ENCODE measurements at regions not wholly inside any gene's neighbourhood (a gene's known extent, or its start where the extent isn't known, plus 50 kb on each side); places are given as distances from the start of the nearest gene placed in this dataset.

DNA sequence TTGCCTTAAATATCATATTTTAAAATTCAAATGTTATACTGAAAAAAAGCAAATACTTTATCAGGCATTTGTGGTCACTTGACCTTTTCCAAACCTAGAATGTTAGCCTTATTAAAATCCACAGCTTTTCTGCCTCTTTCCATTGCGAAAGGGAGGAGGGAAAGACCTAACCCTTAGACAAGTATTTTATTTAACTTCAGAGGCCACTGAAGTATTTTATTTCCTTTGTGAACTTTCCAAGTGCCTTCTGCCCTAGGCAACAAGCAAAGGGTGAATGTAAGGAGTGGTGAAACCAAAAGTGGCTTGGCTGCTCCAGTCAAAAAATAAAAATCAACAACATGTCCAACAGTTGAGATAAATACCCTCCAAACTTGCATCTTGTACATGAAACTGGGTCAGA, 376.1 kb downstream of the EFNA5 start:
- no peak overlapping the region for H3K4me2 ChIP-seq (replicated peaks; ENCODE audit: low read depth, low read length, poor library complexity, severe bottlenecking)
- no peak for DNase-seq
- no peak overlapping the region for H3K27ac Mint-ChIP-seq
- POLR2A ChIA-PET: no interaction called here
- H3K27me3 Mint-ChIP-seq: peaks cover 15% of the 10 kb centered on the region
- H4K20me1 ChIP-seq (ENCODE audit: control insufficient read depth, insufficient read depth, low read length, poor library complexity, severe bottlenecking): no peaks in the 10 kb centered on the region
- H3K4me3 Mint-ChIP-seq: no peak overlapping the region
- H3K27ac ChIP-seq (ENCODE audit: low read length in 2 of 2): no peak overlapping the region
- H3K9ac ChIP-seq (ENCODE audit: low read length): no peak overlapping the region
- peaks cover 0 to 6% (median 2%) of the 10 kb centered on the region in 4 experiments for H3K27me3 ChIP-seq (replicated peaks in 1 of 4; ENCODE audit: control extremely low read depth in 1 of 4, control insufficient read depth in 3 of 4, insufficient read depth in 4 of 4, low read length in 3 of 4)
- peaks cover 11% of the 10 kb centered on the region for H3K4me1 Mint-ChIP-seq
- peaks cover 11 to 14% of the 10 kb centered on the region in 2 donors for H3K4me1 ChIP-seq (ENCODE audit: control insufficient read depth in 2 of 2, insufficient read depth in 2 of 2, low read length in 2 of 2)
- WGBS (ENCODE audit: insufficient coverage): no CpG with 5 or more reads among the region's 1 CpG
- CTCF ChIA-PET: no interaction called here
- no peaks in the 10 kb centered on the region for H3K9me3 ChIP-seq (ENCODE audit: control extremely low read depth in 1 of 3, control insufficient read depth in 2 of 3, insufficient read depth in 1 of 3, low read length in 2 of 3)
- H3K79me2 ChIP-seq (ENCODE audit: control insufficient read depth, insufficient read depth, low read length): no peaks in the 10 kb centered on the region
- H2AFZ ChIP-seq (ENCODE audit: insufficient read depth, low read depth, low read length, poor library complexity, severe bottlenecking): no peak overlapping the region
- no peak overlapping the region for H3K4me3 ChIP-seq (ENCODE audit: control extremely low read depth in 1 of 5, extremely low read depth in 1 of 5, insufficient read depth in 1 of 5, low read depth in 2 of 5, low read length in 4 of 5)
- TF ChIP-seq, protein P1, sequence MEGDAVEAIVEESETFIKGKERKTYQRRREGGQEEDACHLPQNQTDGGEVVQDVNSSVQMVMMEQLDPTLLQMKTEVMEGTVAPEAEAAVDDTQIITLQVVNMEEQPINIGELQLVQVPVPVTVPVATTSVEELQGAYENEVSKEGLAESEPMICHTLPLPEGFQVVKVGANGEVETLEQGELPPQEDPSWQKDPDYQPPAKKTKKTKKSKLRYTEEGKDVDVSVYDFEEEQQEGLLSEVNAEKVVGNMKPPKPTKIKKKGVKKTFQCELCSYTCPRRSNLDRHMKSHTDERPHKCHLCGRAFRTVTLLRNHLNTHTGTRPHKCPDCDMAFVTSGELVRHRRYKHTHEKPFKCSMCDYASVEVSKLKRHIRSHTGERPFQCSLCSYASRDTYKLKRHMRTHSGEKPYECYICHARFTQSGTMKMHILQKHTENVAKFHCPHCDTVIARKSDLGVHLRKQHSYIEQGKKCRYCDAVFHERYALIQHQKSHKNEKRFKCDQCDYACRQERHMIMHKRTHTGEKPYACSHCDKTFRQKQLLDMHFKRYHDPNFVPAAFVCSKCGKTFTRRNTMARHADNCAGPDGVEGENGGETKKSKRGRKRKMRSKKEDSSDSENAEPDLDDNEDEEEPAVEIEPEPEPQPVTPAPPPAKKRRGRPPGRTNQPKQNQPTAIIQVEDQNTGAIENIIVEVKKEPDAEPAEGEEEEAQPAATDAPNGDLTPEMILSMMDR (IDR thresholded peaks at IDR 0.05): no peak
- ATAC-seq (ENCODE audit: low read depth): no peak
- H3K36me3 ChIP-seq (replicated peaks in 1 of 2; ENCODE audit: control extremely low read depth in 1 of 2, control insufficient read depth in 1 of 2, extremely low read depth in 1 of 2, insufficient read depth in 2 of 2, low read length in 1 of 2): no peaks in the 10 kb centered on the region
- intact Hi-C loops (cut with micrococcal nuclease): no loop called here
- H3K9me3 Mint-ChIP-seq (ENCODE audit: insufficient read depth): no peaks in the 10 kb centered on the region

DNA sequence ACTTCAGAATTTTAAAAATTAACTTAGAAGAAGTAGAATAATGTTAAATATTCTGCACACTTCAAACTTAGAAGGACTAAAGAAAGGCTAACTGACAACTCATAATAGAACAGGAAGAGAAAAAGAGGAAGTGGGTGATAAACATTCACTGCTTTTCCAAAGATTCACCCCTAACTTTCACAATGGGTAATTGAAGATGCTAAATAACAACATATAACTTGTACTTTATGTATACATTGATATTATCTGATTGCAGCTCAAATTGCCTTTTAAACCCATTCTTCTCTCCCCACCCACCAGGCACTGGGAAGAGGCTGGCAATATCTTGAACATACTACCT, 376.6 kb downstream of the EFNA5 start:
- H3K9me3 ChIP-seq (ENCODE audit: control extremely low read depth in 1 of 3, control insufficient read depth in 2 of 3, insufficient read depth in 1 of 3, low read length in 2 of 3): no peaks in the 10 kb centered on the region
- H3K79me2 ChIP-seq (ENCODE audit: control insufficient read depth, insufficient read depth, low read length): no peaks in the 10 kb centered on the region
- ATAC-seq (ENCODE audit: low read depth): no peak
- H3K36me3 ChIP-seq (replicated peaks in 1 of 2; ENCODE audit: control extremely low read depth in 1 of 2, control insufficient read depth in 1 of 2, extremely low read depth in 1 of 2, insufficient read depth in 2 of 2, low read length in 1 of 2): no peaks in the 10 kb centered on the region
- TF ChIP-seq, protein P1 (IDR thresholded peaks at IDR 0.05): no peak
- no peak for TF ChIP-seq EZH2 (IDR thresholded peaks at IDR 0.05; ENCODE audit: borderline replicate concordance, insufficient read depth, low read depth, low read length, poor library complexity, severe bottlenecking)
- DNase-seq: peak; percentile 24
- H3K9me3 Mint-ChIP-seq (ENCODE audit: insufficient read depth): no peaks in the 10 kb centered on the region
- H3K4me2 ChIP-seq (replicated peaks; ENCODE audit: low read depth, low read length, poor library complexity, severe bottlenecking): peak overlapping the region; percentile 33
- no peak overlapping the region for H3K27ac ChIP-seq (ENCODE audit: low read length in 2 of 2)
- no peaks in the 10 kb centered on the region for H4K20me1 ChIP-seq (ENCODE audit: control insufficient read depth, insufficient read depth, low read length, poor library complexity, severe bottlenecking)
- H3K27me3 Mint-ChIP-seq: peaks cover 18% of the 10 kb centered on the region
- H3K4me1 Mint-ChIP-seq: peaks cover 15% of the 10 kb centered on the region
- no peak overlapping the region for H3K27ac Mint-ChIP-seq
- CTCF ChIA-PET: no interaction called here
- intact Hi-C loops (cut with micrococcal nuclease): no loop called here
- H3K4me3 ChIP-seq (ENCODE audit: control extremely low read depth in 1 of 5, extremely low read depth in 1 of 5, insufficient read depth in 1 of 5, low read depth in 2 of 5, low read length in 4 of 5): no peak overlapping the region
- H3K9ac ChIP-seq (ENCODE audit: low read length): no peak overlapping the region
- POLR2A ChIA-PET: no interaction called here
- H2AFZ ChIP-seq (ENCODE audit: insufficient read depth, low read depth, low read length, poor library complexity, severe bottlenecking): no peak overlapping the region
- H3K4me1 ChIP-seq (ENCODE audit: control insufficient read depth in 2 of 2, insufficient read depth in 2 of 2, low read length in 2 of 2): peaks cover 15 to 19% of the 10 kb centered on the region in 2 donors
- peaks cover 0 to 6% (median 2%) of the 10 kb centered on the region in 4 experiments for H3K27me3 ChIP-seq (replicated peaks in 1 of 4; ENCODE audit: control extremely low read depth in 1 of 4, control insufficient read depth in 3 of 4, insufficient read depth in 4 of 4, low read length in 3 of 4)
- H3K4me3 Mint-ChIP-seq: no peak overlapping the region
